Endothelial cell (in vitro differentiated cells): ENCODE measurements at regions not wholly inside any gene's neighbourhood (a gene's known extent, or its start where the extent isn't known, plus 50 kb on each side); places are given as distances from the start of the nearest gene placed in this dataset.
"Not testable (repeated sequence)": the region's sequence is repeated elsewhere in the genome, so short reads cannot be mapped to it uniquely, and the experiment has no call there.

Experiments used
- DNase-seq: peaks from one replicate; pipeline ENCODE4 v3.0.0; 2021; ENCODE audit warnings: low spot score
- H3K27ac Mint-ChIP-seq: one replicate; pipeline ENCODE4 v1.8.0; 2021; ENCODE audit warnings: mixed read lengths, inconsistent platforms; ENCODE audit not compliant: unreplicated experiment
- H3K27me3 Mint-ChIP-seq: one replicate; pipeline ENCODE4 v1.8.0; 2021; ENCODE audit warnings: mild to moderate bottlenecking, moderate library complexity, mixed read lengths, inconsistent platforms; ENCODE audit not compliant: unreplicated experiment
- H3K36me3 Mint-ChIP-seq: one replicate; pipeline ENCODE4 v1.8.0; 2021; ENCODE audit warnings: mild to moderate bottlenecking, low read depth, mixed read lengths, inconsistent platforms; ENCODE audit not compliant: unreplicated experiment
- H3K4me1 Mint-ChIP-seq: one replicate; pipeline ENCODE4 v1.8.0; 2021; ENCODE audit warnings: mild to moderate bottlenecking, mixed read lengths, inconsistent platforms; ENCODE audit not compliant: unreplicated experiment
- H3K4me3 Mint-ChIP-seq: one replicate; pipeline ENCODE4 v1.8.0; 2021; ENCODE audit warnings: mild to moderate bottlenecking, mixed read lengths, inconsistent platforms; ENCODE audit not compliant: unreplicated experiment
- H3K9me3 Mint-ChIP-seq: one replicate; pipeline ENCODE4 v1.8.0; 2021; ENCODE audit warnings: mixed read lengths, inconsistent platforms; ENCODE audit not compliant: unreplicated experiment
- CTCF ChIP-seq: fragments of 200-600 bp; sonication (generic); IDR thresholded peaks from one replicate; pipeline ENCODE4 v1.5.0; 2021; ENCODE audit warnings: antibody characterized with exemption; ENCODE audit not compliant: unreplicated experiment

GRCh38 chr2:49857371-49858112 lies 703.2 kb upstream of the FSHR start:
- H3K27me3 Mint-ChIP-seq = no peaks in the 10 kb centered on the region
- no peaks in the 10 kb centered on the region for H3K4me1 Mint-ChIP-seq
- H3K9me3 Mint-ChIP-seq = no peaks in the 10 kb centered on the region
- H3K27ac Mint-ChIP-seq = no peak overlapping the region
- TF ChIP-seq CTCF = no peak
- DNase-seq = no peak
- H3K36me3 Mint-ChIP-seq = no peaks in the 10 kb centered on the region
- no peak overlapping the region for H3K4me3 Mint-ChIP-seq

GRCh38 chr2:49845671-49846070 lies 691.4 kb upstream of the FSHR start:
- H3K27me3 Mint-ChIP-seq = no peaks in the 10 kb centered on the region
- H3K36me3 Mint-ChIP-seq = no peaks in the 10 kb centered on the region
- no peak for DNase-seq
- H3K27ac Mint-ChIP-seq = no peak overlapping the region
- peaks cover 3% of the 10 kb centered on the region for H3K4me1 Mint-ChIP-seq
- peaks cover 4% of the 10 kb centered on the region for H3K9me3 Mint-ChIP-seq
- no peak for TF ChIP-seq CTCF
- no peak overlapping the region for H3K4me3 Mint-ChIP-seq

- Mint-ChIP-seq H3K9me3 (peaks cover 4% of the 10 kb centered on the region), H3K27ac (no peak overlapping the region), H3K4me3 (no peak overlapping the region), H3K27me3 (no peaks in the 10 kb centered on the region), H3K36me3 (no peaks in the 10 kb centered on the region), H3K4me1 (peaks cover 5% of the 10 kb centered on the region)
- no peak for DNase-seq
- no peak for TF ChIP-seq CTCF
Measured at GRCh38 chr2:49845021-49845420, 690.7 kb upstream of the FSHR start.

- not testable (repeated sequence) for H3K27ac Mint-ChIP-seq, DNase-seq, H3K4me3 Mint-ChIP-seq, H3K4me1 Mint-ChIP-seq, H3K36me3 Mint-ChIP-seq, H3K27me3 Mint-ChIP-seq, H3K9me3 Mint-ChIP-seq
Measured at GRCh38 chr2:49844113-49844512, 689.8 kb upstream of the FSHR start.

GRCh38 chr2:49843314-49843713 lies 689.0 kb upstream of the FSHR start:
- Mint-ChIP-seq H3K9me3 (peaks cover 4% of the 10 kb centered on the region), H3K4me1 (peaks cover 5% of the 10 kb centered on the region), H3K36me3 (no peaks in the 10 kb centered on the region), H3K27me3 (no peaks in the 10 kb centered on the region), H3K27ac (no peak overlapping the region), H3K4me3 (no peak overlapping the region)
- TF ChIP-seq CTCF = no peak
- DNase-seq = no peak
